ENCODE measurements at regions not wholly inside any gene's neighbourhood (a gene's known extent, or its start where the extent isn't known, plus 50 kb on each side); places are given as distances from the start of the nearest gene placed in this dataset.

DNA sequence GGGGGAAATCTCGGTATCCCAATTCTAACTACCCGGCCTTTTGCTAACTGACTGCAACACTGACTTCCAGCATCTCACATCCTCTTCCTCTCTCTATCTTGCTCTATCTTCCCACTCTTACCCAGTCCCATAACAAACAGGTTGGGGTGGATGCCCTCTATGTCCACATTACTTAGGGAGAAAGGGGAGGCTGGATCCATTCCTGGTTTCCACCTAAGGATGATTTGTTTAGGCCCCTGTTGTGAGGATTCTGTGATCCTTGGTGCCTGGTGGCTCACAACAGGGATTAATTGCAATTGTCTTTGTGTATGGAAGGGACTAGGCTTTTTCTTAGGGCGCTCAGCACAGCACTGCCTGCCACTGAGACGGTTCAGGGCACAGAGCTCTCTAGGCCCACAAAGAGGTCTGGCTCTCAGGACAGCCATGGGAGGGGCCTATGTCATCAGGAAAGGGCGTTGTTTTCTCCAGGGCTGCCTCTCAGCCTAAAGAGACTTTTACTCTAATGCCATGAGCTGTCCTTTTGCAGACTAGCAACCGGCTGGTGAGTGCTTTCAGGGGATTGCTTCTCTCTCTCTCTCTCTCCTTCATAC lies 612.1 kb upstream of the SALL1 start:
- no peak for TF ChIP-seq CTCF (IDR thresholded peaks at IDR 0.05)
- TF ChIP-seq POLR2A (IDR thresholded peaks at IDR 0.05; ENCODE audit: low read depth), result no peak
- TF ChIP-seq EP300 (IDR thresholded peaks at IDR 0.05), result no peak
